ENCODE measurements at regions not wholly inside any gene's neighbourhood (a gene's known extent, or its start where the extent isn't known, plus 50 kb on each side); places are given as distances from the start of the nearest gene placed in this dataset.
"Not testable (repeated sequence)": the region's sequence is repeated elsewhere in the genome, so short reads cannot be mapped to it uniquely, and the experiment has no call there.

DNA sequence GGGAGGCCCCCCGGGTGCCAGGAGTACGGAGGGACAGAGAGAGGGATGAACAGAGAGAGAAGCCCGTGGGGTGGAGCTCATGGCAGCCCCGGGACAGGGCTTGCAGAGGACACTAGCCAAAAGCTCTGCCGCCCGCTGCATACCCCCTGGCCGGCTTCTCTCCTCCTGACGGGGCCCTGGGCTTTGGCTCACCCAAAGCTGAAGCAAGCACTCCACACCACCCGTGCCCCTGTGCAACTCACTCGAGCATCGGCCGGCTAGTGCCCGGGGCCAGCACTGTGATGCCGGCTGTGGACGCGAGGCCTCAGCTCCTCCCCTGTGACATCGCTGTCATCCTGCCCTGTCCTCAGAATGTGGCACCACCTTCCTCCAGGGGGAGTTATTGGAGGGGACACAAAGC is 429.6 kb downstream of the BRD1 start:
- no peaks in the 10 kb centered on the region for H3F3A ChIP-seq (ENCODE audit: control insufficient read depth, insufficient read depth)
- no peaks in the 10 kb centered on the region for H3K79me2 ChIP-seq (ENCODE audit: control insufficient read depth, low read length)
- no peaks in the 10 kb centered on the region for H4K20me1 ChIP-seq (ENCODE audit: control insufficient read depth, insufficient read depth, low read depth, low read length)
- H3K27me3 ChIP-seq (ENCODE audit: control insufficient read depth, low read length) = no peaks in the 10 kb centered on the region
- H3K4me1 ChIP-seq (ENCODE audit: control insufficient read depth, low read length) = no peaks in the 10 kb centered on the region; the same call in 1 of the 2 replicates
- H3K9me3 ChIP-seq (ENCODE audit: control insufficient read depth, insufficient read depth, low read length) = peaks cover 10% of the 10 kb centered on the region
- no peaks in the 10 kb centered on the region for H3K36me3 ChIP-seq (ENCODE audit: control insufficient read depth, low read length)
- H3K27ac ChIP-seq (ENCODE audit: low read depth, low read length) = no peak overlapping the region
- TF ChIP-seq EZH2phosphoT487 (IDR thresholded peaks at IDR 0.05; ENCODE audit: borderline replicate concordance, low read length) (no peak), CTCF (IDR thresholded peaks at IDR 0.05; ENCODE audit: low read depth, low read length, poor library complexity, severe bottlenecking) (no peak)
- no peak overlapping the region for H3K4me2 ChIP-seq (ENCODE audit: low read length)
- no peak overlapping the region for H3K4me3 ChIP-seq (ENCODE audit: low read length)
- H3K9me2 ChIP-seq (replicated peaks; ENCODE audit: control insufficient read depth, low read length) = no peaks in the 10 kb centered on the region

DNA sequence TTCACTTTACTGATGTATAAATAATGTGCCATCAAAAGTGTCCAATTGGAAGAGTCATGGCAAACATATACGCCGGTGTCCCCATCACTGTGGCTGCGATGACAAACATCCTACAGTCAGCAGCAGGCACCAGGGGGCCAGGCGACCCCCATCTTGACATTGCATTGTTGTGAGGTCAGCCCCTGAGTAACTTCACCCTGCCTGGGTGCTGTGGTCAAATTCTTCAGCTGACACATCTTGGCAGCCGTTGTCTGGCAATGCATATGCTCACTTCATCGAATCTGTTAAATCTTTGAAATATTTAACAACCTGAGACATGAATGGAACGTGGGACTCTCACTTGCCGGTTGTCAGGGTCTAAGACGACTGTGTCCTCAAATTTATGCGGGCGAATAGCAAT is 430.9 kb downstream of the BRD1 start:
- Histone ChIP-seq H3K4me3 (ENCODE audit: low read length) (no peak overlapping the region), H3K27me3 (ENCODE audit: control insufficient read depth, low read length) (no peaks in the 10 kb centered on the region), H3K79me2 (ENCODE audit: control insufficient read depth, low read length) (no peaks in the 10 kb centered on the region), H3K27ac (ENCODE audit: low read depth, low read length) (no peak overlapping the region), H3K4me1 (ENCODE audit: control insufficient read depth, low read length) (no peaks in the 10 kb centered on the region; the same call in 1 of the 2 replicates), H3K9me3 (ENCODE audit: control insufficient read depth, insufficient read depth, low read length) (peaks cover 10% of the 10 kb centered on the region), H3K36me3 (ENCODE audit: control insufficient read depth, low read length) (no peaks in the 10 kb centered on the region), H3F3A (ENCODE audit: control insufficient read depth, insufficient read depth) (no peaks in the 10 kb centered on the region), H4K20me1 (ENCODE audit: control insufficient read depth, insufficient read depth, low read depth, low read length) (no peaks in the 10 kb centered on the region), H3K9me2 (replicated peaks; ENCODE audit: control insufficient read depth, low read length) (no peaks in the 10 kb centered on the region), H3K4me2 (ENCODE audit: low read length) (no peak overlapping the region)
- no peak for TF ChIP-seq EZH2phosphoT487 (IDR thresholded peaks at IDR 0.05; ENCODE audit: borderline replicate concordance, low read length)
- no peak for TF ChIP-seq CTCF (IDR thresholded peaks at IDR 0.05; ENCODE audit: low read depth, low read length, poor library complexity, severe bottlenecking)

DNA sequence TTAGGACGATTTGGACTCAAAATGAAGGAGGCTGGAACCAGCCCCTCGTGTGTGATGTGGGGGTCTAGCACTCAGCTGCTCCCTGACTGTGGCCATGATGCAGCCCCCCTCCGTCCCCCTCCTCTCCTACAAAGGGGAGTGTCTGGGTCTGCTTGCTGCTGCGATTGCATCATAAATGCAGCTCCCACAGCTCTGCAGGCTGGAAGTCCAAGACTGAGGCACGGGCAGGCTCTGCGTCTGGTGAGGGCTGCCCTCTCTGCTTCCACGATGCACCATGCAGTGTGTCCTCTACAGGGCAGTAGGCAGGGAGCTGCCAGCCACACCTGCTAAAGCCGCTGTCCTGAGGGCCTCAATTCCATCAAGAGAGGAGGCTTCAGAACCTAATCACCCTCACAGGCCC is 432.1 kb downstream of the BRD1 start:
- TF ChIP-seq CTCF (IDR thresholded peaks at IDR 0.05; ENCODE audit: low read depth, low read length, poor library complexity, severe bottlenecking) = no peak
- Histone ChIP-seq H3K4me1 (ENCODE audit: control insufficient read depth, low read length) (no peaks in the 10 kb centered on the region; the same call in 1 of the 2 replicates), H3K79me2 (ENCODE audit: control insufficient read depth, low read length) (no peaks in the 10 kb centered on the region), H4K20me1 (ENCODE audit: control insufficient read depth, insufficient read depth, low read depth, low read length) (no peaks in the 10 kb centered on the region), H3F3A (ENCODE audit: control insufficient read depth, insufficient read depth) (no peaks in the 10 kb centered on the region), H3K4me3 (ENCODE audit: low read length) (no peak overlapping the region), H3K9me2 (replicated peaks; ENCODE audit: control insufficient read depth, low read length) (no peaks in the 10 kb centered on the region), H3K27ac (ENCODE audit: low read depth, low read length) (no peak overlapping the region), H3K4me2 (ENCODE audit: low read length) (no peak overlapping the region), H3K27me3 (ENCODE audit: control insufficient read depth, low read length) (no peaks in the 10 kb centered on the region), H3K36me3 (ENCODE audit: control insufficient read depth, low read length) (no peaks in the 10 kb centered on the region), H3K9me3 (ENCODE audit: control insufficient read depth, insufficient read depth, low read length) (peaks cover 10% of the 10 kb centered on the region)

GRCh38 chr22:49395062-49395461 is 432.6 kb downstream of the BRD1 start:
- not testable (repeated sequence) for H3K36me3 ChIP-seq (ENCODE audit: control insufficient read depth, low read length); H3K4me2 ChIP-seq (ENCODE audit: low read length); H3K4me1 ChIP-seq (ENCODE audit: control insufficient read depth, low read length); H3K79me2 ChIP-seq (ENCODE audit: control insufficient read depth, low read length); H3F3A ChIP-seq (ENCODE audit: control insufficient read depth, insufficient read depth); H3K27ac ChIP-seq (ENCODE audit: low read depth, low read length); H4K20me1 ChIP-seq (ENCODE audit: control insufficient read depth, insufficient read depth, low read depth, low read length); H3K9me2 ChIP-seq (replicated peaks; ENCODE audit: control insufficient read depth, low read length); H3K4me3 ChIP-seq (ENCODE audit: low read length); H3K27me3 ChIP-seq (ENCODE audit: control insufficient read depth, low read length); H3K9me3 ChIP-seq (ENCODE audit: control insufficient read depth, insufficient read depth, low read length)
